Islet of Langerhans (tissue), 1 donor: ENCODE measurements at regions not wholly inside any gene's neighbourhood (a gene's known extent, or its start where the extent isn't known, plus 50 kb on each side); places are given as distances from the start of the nearest gene placed in this dataset.

Experiments
- FAIRE-seq: peaks from one replicate; lab custom pipeline; 2011; peaks lifted over from hg19 to GRCh38; lab: Jason Lieb, UNC

DNA sequence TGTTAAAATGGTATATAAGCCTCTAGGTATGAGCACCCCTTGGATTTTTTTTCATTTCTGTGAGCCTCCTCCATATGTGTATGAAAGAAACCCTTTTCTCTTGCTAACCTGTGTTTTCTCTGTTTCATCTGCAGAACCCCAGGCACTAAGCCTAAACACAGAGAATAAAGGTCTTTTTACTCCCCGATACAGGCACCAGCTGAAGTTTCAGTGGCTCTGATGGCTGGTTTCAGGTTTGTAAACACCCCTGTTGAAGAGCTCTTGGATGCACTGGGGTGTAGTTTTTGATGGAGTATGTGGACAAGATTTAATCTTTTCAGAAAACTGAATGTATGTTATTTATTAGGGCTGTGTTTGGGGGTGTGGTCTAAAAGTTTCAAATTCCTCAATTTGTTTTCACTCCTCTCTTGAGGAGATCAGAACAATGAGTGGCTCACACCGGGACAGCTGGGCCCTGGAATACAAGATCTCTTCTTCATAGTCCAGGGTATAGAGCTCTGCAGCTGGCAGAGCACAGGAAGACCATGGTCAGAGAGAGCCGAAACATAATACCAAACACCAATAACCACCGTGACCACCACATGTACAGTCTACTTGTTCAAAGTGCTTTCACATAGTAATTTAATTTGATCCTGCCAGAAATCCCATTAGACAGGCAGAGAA is 50.2 kb upstream of the VTCN1 start:
- FAIRE-seq, result no peak
